Dendritic cell treated with granulocyte-macrophage colony-stimulating factor and Interleukin-4, amounts not matched to agents 40 ng/mL and 50 ng/mL, for 4 days (primary cell): ENCODE measurements at regions not wholly inside any gene's neighbourhood (a gene's known extent, or its start where the extent isn't known, plus 50 kb on each side); places are given as distances from the start of the nearest gene placed in this dataset.
"Not testable (repeated sequence)": the region's sequence is repeated elsewhere in the genome, so short reads cannot be mapped to it uniquely, and the experiment has no call there.

Source experiments
- H3K27ac Mint-ChIP-seq: one replicate; pipeline ENCODE4 v1.8.0; 2022; ENCODE audit warnings: mild to moderate bottlenecking, mixed read lengths
- H3K27me3 Mint-ChIP-seq: one replicate; pipeline ENCODE4 v1.8.0; 2022; ENCODE audit warnings: mild to moderate bottlenecking, mixed read lengths
- H3K36me3 Mint-ChIP-seq: one replicate; pipeline ENCODE4 v1.8.0; 2022; ENCODE audit warnings: low read depth, mixed read lengths
- H3K4me1 Mint-ChIP-seq: one replicate; pipeline ENCODE4 v1.8.0; 2022; ENCODE audit warnings: low read depth, mixed read lengths
- H3K4me3 Mint-ChIP-seq: one replicate; pipeline ENCODE4 v1.8.0; 2022; ENCODE audit warnings: mild to moderate bottlenecking, moderate library complexity, mixed read lengths
- H3K9me3 Mint-ChIP-seq: one replicate; pipeline ENCODE4 v1.8.0; 2022; ENCODE audit warnings: mixed read lengths
- intact Hi-C: fragments of 100-400 bp; cut with micrococcal nuclease; formaldehyde crosslinking; loops from one replicate; pipeline ENCODE4 v1.15.0; 2022

DNA sequence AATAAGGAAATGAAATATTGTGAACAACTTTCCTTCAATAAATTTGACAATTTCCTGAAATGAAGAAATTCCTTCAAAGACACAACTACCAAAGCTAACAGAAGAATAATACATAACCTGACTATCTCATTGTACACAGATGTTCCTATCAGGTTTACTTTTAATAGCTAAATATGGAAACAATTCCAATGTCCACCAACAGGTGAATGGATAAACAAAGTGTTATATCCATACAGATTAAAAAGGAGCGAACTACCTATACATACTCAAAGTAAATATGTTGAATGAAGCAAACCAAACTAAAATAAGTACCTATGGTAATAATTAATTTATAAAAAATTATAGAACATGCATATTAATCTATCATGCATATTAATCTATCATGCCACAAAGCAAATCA is 554.9 kb downstream of the PPP4R3C start:
- no peak overlapping the region for H3K4me3 Mint-ChIP-seq
- H3K36me3 Mint-ChIP-seq: no peaks in the 10 kb centered on the region
- no peaks in the 10 kb centered on the region for H3K9me3 Mint-ChIP-seq
- intact Hi-C loops: no loop called here
- H3K4me1 Mint-ChIP-seq: no peaks in the 10 kb centered on the region
- H3K27me3 Mint-ChIP-seq: no peaks in the 10 kb centered on the region
- H3K27ac Mint-ChIP-seq: no peak overlapping the region

DNA sequence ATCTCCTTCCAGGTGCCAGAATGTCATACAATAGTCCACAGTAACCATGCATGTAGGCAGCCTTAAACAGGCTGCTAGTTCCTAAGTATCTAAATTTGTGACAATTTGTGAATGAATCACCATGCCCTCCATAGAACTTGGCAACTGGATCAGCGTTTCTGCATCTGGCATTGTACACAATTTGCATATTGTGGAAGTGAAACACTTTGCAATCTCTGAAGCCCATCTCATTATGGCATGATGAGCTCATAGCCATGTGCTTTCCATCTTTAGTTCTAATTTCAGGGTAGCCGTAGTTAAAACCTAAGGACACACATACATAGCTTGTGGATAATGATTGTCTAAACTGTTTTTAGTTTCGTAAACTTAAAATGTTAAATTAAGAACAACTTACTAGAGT is 573.6 kb downstream of the PPP4R3C start:
- H3K36me3 Mint-ChIP-seq: no peaks in the 10 kb centered on the region
- H3K27ac Mint-ChIP-seq: no peak overlapping the region
- intact Hi-C loops: no loop called here
- no peaks in the 10 kb centered on the region for H3K4me1 Mint-ChIP-seq
- no peak overlapping the region for H3K4me3 Mint-ChIP-seq
- H3K27me3 Mint-ChIP-seq: no peaks in the 10 kb centered on the region
- H3K9me3 Mint-ChIP-seq: peaks cover 7% of the 10 kb centered on the region

GRCh38 chrX:26873736-26874135 is 589.4 kb downstream of the PPP4R3C start:
- no peak overlapping the region for H3K27ac Mint-ChIP-seq
- H3K9me3 Mint-ChIP-seq: peaks cover 14% of the 10 kb centered on the region
- no peak overlapping the region for H3K4me3 Mint-ChIP-seq
- H3K36me3 Mint-ChIP-seq: no peaks in the 10 kb centered on the region
- no peaks in the 10 kb centered on the region for H3K27me3 Mint-ChIP-seq
- no peaks in the 10 kb centered on the region for H3K4me1 Mint-ChIP-seq
- intact Hi-C loops: no loop called here

- Mint-ChIP-seq H3K9me3 (peaks cover 14% of the 10 kb centered on the region), H3K36me3 (no peaks in the 10 kb centered on the region), H3K4me1 (no peaks in the 10 kb centered on the region), H3K27me3 (no peaks in the 10 kb centered on the region), H3K27ac (no peak overlapping the region), H3K4me3 (no peak overlapping the region)
- intact Hi-C loops: no loop called here
Observed at GRCh38 chrX:26871967-26872366, 591.2 kb downstream of the PPP4R3C start.

DNA sequence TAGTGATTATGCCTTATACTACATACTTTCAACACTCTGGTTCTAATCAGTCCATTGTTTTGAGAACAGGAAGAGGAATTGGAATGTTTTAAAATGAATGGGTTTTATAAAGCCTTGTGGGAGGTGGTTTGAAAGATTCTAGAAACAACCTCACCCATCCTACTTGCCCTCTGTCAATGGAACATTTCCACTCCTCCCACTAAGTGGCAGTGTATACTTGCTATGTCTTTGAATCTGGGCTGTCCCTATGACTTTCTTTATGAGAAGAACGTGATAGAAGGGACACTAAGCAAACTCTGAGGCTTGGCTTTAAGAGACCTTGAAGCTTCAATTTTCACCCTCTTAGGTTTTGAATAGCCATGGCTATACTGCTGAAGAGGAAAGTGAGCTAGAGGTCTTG is 611.2 kb downstream of the PPP4R3C start:
- H3K27me3 Mint-ChIP-seq: no peaks in the 10 kb centered on the region
- intact Hi-C loops: no loop called here
- no peaks in the 10 kb centered on the region for H3K36me3 Mint-ChIP-seq
- H3K27ac Mint-ChIP-seq: no peak overlapping the region
- H3K4me3 Mint-ChIP-seq: no peak overlapping the region
- no peaks in the 10 kb centered on the region for H3K4me1 Mint-ChIP-seq
- H3K9me3 Mint-ChIP-seq: no peaks in the 10 kb centered on the region

GRCh38 chrX:26848511-26848910 is 614.6 kb downstream of the PPP4R3C start:
- Mint-ChIP-seq H3K4me3 (no peak overlapping the region), H3K27ac (no peak overlapping the region), H3K4me1 (no peaks in the 10 kb centered on the region), H3K27me3 (no peaks in the 10 kb centered on the region), H3K9me3 (no peaks in the 10 kb centered on the region), H3K36me3 (no peaks in the 10 kb centered on the region)
- intact Hi-C loops: no loop called here

- Mint-ChIP-seq H3K36me3 (no peaks in the 10 kb centered on the region), H3K4me3 (no peak overlapping the region), H3K27me3 (no peaks in the 10 kb centered on the region), H3K9me3 (no peaks in the 10 kb centered on the region), H3K27ac (no peak overlapping the region), H3K4me1 (no peaks in the 10 kb centered on the region)
- intact Hi-C loops: no loop called here
Observed at GRCh38 chrX:26845056-26845455, 618.1 kb downstream of the PPP4R3C start.

DNA sequence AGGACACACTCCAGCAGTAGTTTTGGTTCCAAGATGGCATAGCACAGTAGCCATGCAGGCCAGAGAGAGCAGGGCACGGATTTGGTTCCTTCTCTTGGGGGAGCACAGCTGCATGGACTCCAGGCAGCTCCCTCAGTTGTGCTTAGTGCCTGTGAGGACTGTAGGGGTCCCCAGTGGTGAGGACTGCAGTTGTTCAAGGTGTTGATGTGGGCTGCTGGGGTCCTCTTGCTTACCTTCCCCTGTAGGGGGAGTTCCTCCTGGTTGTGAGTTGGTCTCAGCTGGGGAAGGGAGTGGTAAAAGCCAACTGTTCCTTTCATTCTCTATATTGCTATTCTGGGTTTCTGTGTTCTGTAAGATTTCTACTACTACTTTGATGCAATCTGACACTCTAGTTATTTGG is 606.5 kb downstream of the MAGEB5 start:
- Mint-ChIP-seq H3K27ac (no peak overlapping the region), H3K36me3 (no peaks in the 10 kb centered on the region)

DNA sequence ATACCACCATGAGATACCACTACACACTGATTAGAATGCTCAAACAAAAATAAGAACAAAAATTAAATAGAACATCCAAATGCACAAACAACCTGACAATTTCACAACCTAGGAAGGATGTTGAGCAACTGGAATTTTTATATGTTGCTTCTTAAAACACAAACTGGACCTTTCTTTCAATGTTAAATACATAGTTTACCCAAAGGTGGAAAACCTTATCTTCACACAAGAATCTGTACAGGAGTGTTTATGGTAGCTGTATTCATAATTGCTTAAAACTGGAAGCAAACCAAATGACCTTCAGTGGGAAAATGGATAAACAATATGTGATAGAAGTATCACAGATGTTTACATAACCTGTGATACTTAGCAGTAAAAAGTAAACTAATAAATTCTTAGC is 573.8 kb downstream of the MAGEB5 start:
- Mint-ChIP-seq H3K27ac (no peak overlapping the region), H3K4me3 (no peak overlapping the region), H3K27me3 (no peaks in the 10 kb centered on the region), H3K4me1 (no peaks in the 10 kb centered on the region), H3K9me3 (no peaks in the 10 kb centered on the region), H3K36me3 (no peaks in the 10 kb centered on the region)
- intact Hi-C loops: loop anchor here (10.0 kb wide), 1 partner anchor 395 kb away; no protein-coding TSS in a partner anchor

More for the DNA sequence above, 606.5 kb downstream of the MAGEB5 start:
- Mint-ChIP-seq H3K4me3 (no peak overlapping the region), H3K27me3 (no peaks in the 10 kb centered on the region), H3K4me1 (no peaks in the 10 kb centered on the region), H3K9me3 (peaks cover 17% of the 10 kb centered on the region)
- intact Hi-C loops: no loop called here

DNA sequence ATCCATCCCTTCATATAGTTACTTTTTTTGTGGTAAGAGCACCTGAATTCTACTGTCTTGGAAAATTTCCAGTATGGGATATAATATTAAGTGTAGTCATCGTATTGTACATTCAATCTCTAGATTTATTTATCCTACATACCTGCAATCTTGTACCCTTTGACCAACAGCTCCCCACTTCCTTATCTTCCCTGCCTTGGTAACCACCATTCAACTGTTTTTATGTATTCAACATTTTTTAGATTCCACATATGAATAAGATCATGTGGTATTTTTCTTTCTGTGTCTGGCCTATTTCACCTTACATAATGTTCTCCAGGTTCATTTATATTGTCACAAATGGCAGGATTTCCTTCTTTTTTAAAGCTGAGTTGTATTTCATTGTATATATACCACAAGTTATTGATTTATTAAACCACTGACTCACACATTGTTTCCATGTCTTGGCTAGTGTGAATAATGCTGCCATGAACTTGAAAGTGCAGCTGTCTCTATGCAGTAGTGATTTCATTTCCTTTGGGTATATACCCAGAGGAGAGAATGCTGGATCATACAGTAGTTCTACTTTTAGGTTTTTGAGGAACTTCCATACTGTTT is 572.5 kb downstream of the MAGEB5 start:
- H3K27ac Mint-ChIP-seq: no peak overlapping the region
- H3K36me3 Mint-ChIP-seq: no peaks in the 10 kb centered on the region
- H3K4me3 Mint-ChIP-seq: no peak overlapping the region
- H3K9me3 Mint-ChIP-seq: no peaks in the 10 kb centered on the region
- H3K27me3 Mint-ChIP-seq: no peaks in the 10 kb centered on the region
- no peaks in the 10 kb centered on the region for H3K4me1 Mint-ChIP-seq
- intact Hi-C loops: loop anchor here (10.0 kb wide), 1 partner anchor 396 kb away; no protein-coding TSS in a partner anchor

DNA sequence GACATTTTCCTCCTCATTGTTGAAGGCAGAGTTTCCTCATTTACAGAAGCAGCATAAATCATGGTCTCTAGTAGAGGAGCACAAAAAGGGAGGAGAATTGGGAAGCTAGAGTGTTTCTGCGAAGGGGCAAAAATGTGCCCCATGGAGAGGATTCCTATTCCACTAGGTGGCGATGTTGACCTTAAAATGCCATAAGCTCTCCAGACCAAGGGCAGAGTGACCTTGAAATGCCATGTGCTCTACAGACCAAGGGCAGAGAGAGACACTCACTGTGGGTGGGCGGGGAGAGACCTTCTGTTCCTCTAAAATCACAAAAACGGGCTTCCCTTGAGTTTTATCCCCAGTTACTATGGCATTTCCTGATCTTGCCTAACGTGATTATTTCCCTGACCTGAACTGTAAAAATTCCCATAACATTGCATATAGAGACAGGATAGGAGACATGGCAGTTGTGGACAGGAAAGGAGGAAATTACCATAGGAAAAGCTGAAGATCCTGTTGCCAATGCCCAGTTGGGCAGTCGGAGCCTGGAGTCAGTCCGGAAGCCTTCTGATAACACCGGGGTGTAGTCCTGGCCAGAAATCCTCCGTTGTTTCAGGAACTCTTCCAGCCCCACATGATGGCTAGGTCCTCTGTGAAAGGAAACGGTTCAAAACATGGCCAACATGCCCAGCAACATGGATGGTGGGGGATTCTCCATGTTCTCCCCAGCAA is 567.7 kb downstream of the MAGEB5 start:
- no peaks in the 10 kb centered on the region for H3K36me3 Mint-ChIP-seq
- H3K27me3 Mint-ChIP-seq: no peaks in the 10 kb centered on the region
- intact Hi-C loops: loop anchor here (10.0 kb wide), 1 partner anchor 401 kb away; no protein-coding TSS in a partner anchor
- H3K4me3 Mint-ChIP-seq: no peak overlapping the region
- no peaks in the 10 kb centered on the region for H3K4me1 Mint-ChIP-seq
- H3K27ac Mint-ChIP-seq: no peak overlapping the region
- H3K9me3 Mint-ChIP-seq: peaks cover under 1% of the 10 kb centered on the region

GRCh38 chrX:26778320-26778888 is 562.4 kb downstream of the MAGEB5 start:
- intact Hi-C loops: no loop called here
- H3K36me3 Mint-ChIP-seq: no peaks in the 10 kb centered on the region
- peaks cover 11% of the 10 kb centered on the region for H3K9me3 Mint-ChIP-seq
- H3K27ac Mint-ChIP-seq: no peak overlapping the region
- H3K4me3 Mint-ChIP-seq: no peak overlapping the region
- H3K27me3 Mint-ChIP-seq: no peaks in the 10 kb centered on the region
- H3K4me1 Mint-ChIP-seq: no peaks in the 10 kb centered on the region

DNA sequence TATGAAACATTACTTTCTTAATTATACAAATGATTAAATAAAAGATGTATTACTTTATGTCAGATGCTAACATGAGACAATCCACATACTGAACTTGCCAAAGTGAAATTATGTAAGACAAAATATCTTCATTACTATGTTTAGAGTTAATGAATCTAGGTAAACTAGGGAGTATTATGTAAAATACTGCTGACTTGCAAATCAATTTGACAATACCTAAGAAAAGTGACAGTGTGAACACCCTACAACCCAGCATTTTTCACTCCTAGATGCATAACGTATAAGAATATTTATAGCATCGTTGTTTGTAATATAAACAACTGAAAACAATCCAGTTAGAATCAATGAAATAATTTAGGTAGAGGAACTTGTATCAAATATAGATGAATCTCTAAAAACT is 546.3 kb downstream of the MAGEB5 start:
- no peak overlapping the region for H3K27ac Mint-ChIP-seq

GRCh38 chrX:26755760-26756159 is 539.8 kb downstream of the MAGEB5 start:
- intact Hi-C loops, H3K36me3 Mint-ChIP-seq, H3K27me3 Mint-ChIP-seq, H3K4me3 Mint-ChIP-seq, H3K27ac Mint-ChIP-seq, H3K9me3 Mint-ChIP-seq, H3K4me1 Mint-ChIP-seq: not testable (repeated sequence)

More for the DNA sequence above, 546.3 kb downstream of the MAGEB5 start:
- no peaks in the 10 kb centered on the region for H3K9me3 Mint-ChIP-seq
- no peaks in the 10 kb centered on the region for H3K4me1 Mint-ChIP-seq
- no peaks in the 10 kb centered on the region for H3K36me3 Mint-ChIP-seq
- H3K4me3 Mint-ChIP-seq: no peak overlapping the region
- intact Hi-C loops: no loop called here
- no peaks in the 10 kb centered on the region for H3K27me3 Mint-ChIP-seq
